GM18502 (cell line): ENCODE measurements at regions not wholly inside any gene's neighbourhood (a gene's known extent, or its start where the extent isn't known, plus 50 kb on each side); places are given as distances from the start of the nearest gene placed in this dataset.
"Not testable (repeated sequence)": the region's sequence is repeated elsewhere in the genome, so short reads cannot be mapped to it uniquely, and the experiment has no call there.

Experiments used
- ATAC-seq: cut with Tn5 transposase; IDR thresholded peaks from one replicate; pipeline ENCODE4 v1.9.1; 2021; ENCODE audit warnings: mild to moderate bottlenecking; ENCODE audit not compliant: unreplicated experiment, poor library complexity

GRCh38 chr1:196007763-196008162 lies 600.5 kb downstream of the KCNT2 start:
- no peak for ATAC-seq

GRCh38 chr1:196005426-196005825 lies 602.8 kb downstream of the KCNT2 start:
- ATAC-seq, result no peak

- not testable (repeated sequence) for ATAC-seq
Measured at GRCh38 chr1:196004388-196004787, 603.9 kb downstream of the KCNT2 start.

GRCh38 chr1:196002906-196003305 lies 605.3 kb downstream of the KCNT2 start:
- no peak for ATAC-seq

- not testable (repeated sequence) for ATAC-seq
Measured at GRCh38 chr1:196002296-196002695, 605.9 kb downstream of the KCNT2 start.

- no peak for ATAC-seq
Measured at GRCh38 chr1:196001188-196001587, 607.1 kb downstream of the KCNT2 start.

GRCh38 chr1:195999022-195999421 lies 609.2 kb downstream of the KCNT2 start:
- ATAC-seq, result no peak

GRCh38 chr1:195981448-195982139 lies 626.6 kb downstream of the KCNT2 start:
- no peak for ATAC-seq

GRCh38 chr1:195979646-195980045 lies 628.6 kb downstream of the KCNT2 start:
- no peak for ATAC-seq

GRCh38 chr1:195973311-195973904 lies 634.8 kb downstream of the KCNT2 start:
- ATAC-seq, result no peak

GRCh38 chr1:195971589-195971988 lies 636.7 kb downstream of the KCNT2 start:
- no peak for ATAC-seq

- peak; percentile 49 for ATAC-seq
Measured at GRCh38 chr1:195970209-195970608, 638.0 kb downstream of the KCNT2 start.

GRCh38 chr1:195965475-195965874 lies 642.8 kb downstream of the KCNT2 start:
- ATAC-seq, result no peak

GRCh38 chr1:195965036-195965435 lies 643.2 kb downstream of the KCNT2 start:
- ATAC-seq, result no peak

- no peak for ATAC-seq
Measured at GRCh38 chr1:195964516-195964915, 643.7 kb downstream of the KCNT2 start.

- ATAC-seq, result no peak
Measured at GRCh38 chr1:195962051-195962450, 646.2 kb downstream of the KCNT2 start.

GRCh38 chr1:195960580-195960979 lies 647.7 kb downstream of the KCNT2 start:
- no peak for ATAC-seq

GRCh38 chr1:195958131-195958530 lies 650.1 kb downstream of the KCNT2 start:
- ATAC-seq, result no peak

GRCh38 chr1:195956845-195957244 lies 651.4 kb downstream of the KCNT2 start:
- ATAC-seq, result no peak

GRCh38 chr1:195954848-195955247 lies 653.4 kb downstream of the KCNT2 start:
- no peak for ATAC-seq

GRCh38 chr1:195951313-195951712 lies 656.9 kb downstream of the KCNT2 start:
- no peak for ATAC-seq
